Keratinocyte (primary cell): ENCODE measurements at regions not wholly inside any gene's neighbourhood (a gene's known extent, or its start where the extent isn't known, plus 50 kb on each side); places are given as distances from the start of the nearest gene placed in this dataset.

Source experiments
- DNase-seq: peaks from one replicate; pipeline ENCODE4 v3.0.0-alpha.2; 2011; ENCODE audit warnings: low read depth, missing footprints, low spot score
- FAIRE-seq: peaks from 2 replicates; lab custom pipeline; 2011; peaks lifted over from hg19 to GRCh38; lab: Jason Lieb, UNC
- H2AFZ ChIP-seq: 2 replicates; pipeline ENCODE4 v1.6.0; 2012; ENCODE audit warnings: low read length, control low read depth, inconsistent platforms; ENCODE audit not compliant: control insufficient read depth
- H3K27ac ChIP-seq: 2 replicates; pipeline ENCODE4 v1.5.1; 2011; ENCODE audit warnings: low read length; ENCODE audit not compliant: control insufficient read depth, insufficient read depth
- H3K27me3 ChIP-seq: 3 replicates; pipeline ENCODE4 v1.6.0; 2011; ENCODE audit warnings: low read length; ENCODE audit not compliant: control insufficient read depth, insufficient read depth; ENCODE audit errors: extremely low read depth
- H3K36me3 ChIP-seq, 2 experiments: 2 replicates in 1 of 2; 3 replicates in 1 of 2; pipeline ENCODE4 v1.5.1; 2011; ENCODE audit warnings: low read length in 2 of 2, mild to moderate bottlenecking in 1 of 2; ENCODE audit not compliant: control insufficient read depth in 2 of 2, insufficient read depth in 2 of 2; ENCODE audit errors: extremely low read depth in 1 of 2
- H3K4me1 ChIP-seq: 3 replicates; pipeline ENCODE4 v1.5.1; 2011; ENCODE audit warnings: low read length; ENCODE audit not compliant: control insufficient read depth, insufficient read depth; ENCODE audit errors: extremely low read depth
- H3K4me2 ChIP-seq: 3 replicates; pipeline ENCODE4 v1.6.0; 2011; ENCODE audit warnings: low read depth, low read length; ENCODE audit not compliant: control insufficient read depth, insufficient read depth; ENCODE audit errors: extremely low read depth
- H3K4me3 ChIP-seq, 3 experiments: fragments of 200-600 bp in 1 of 3; sonication (generic) in 1 of 3; 2 replicates in 2 of 3; 3 replicates in 1 of 3; pipeline ENCODE4 v1.5.1; 2011 to 2016; ENCODE audit warnings: low read length in 3 of 3, mild to moderate bottlenecking in 3 of 3, control low read depth in 2 of 3, inconsistent platforms in 1 of 3, low read depth in 1 of 3, mixed read lengths in 1 of 3, mixed run types in 1 of 3, moderate library complexity in 1 of 3; ENCODE audit not compliant: control insufficient read depth in 2 of 3, insufficient read depth in 2 of 3; ENCODE audit errors: extremely low read depth in 1 of 3
- H3K79me2 ChIP-seq: 2 replicates; pipeline ENCODE4 v1.6.0; 2012; ENCODE audit warnings: low read length; ENCODE audit not compliant: control insufficient read depth, insufficient read depth
- H3K9ac ChIP-seq: 3 replicates; pipeline ENCODE4 v1.6.0; 2011; ENCODE audit warnings: low read length; ENCODE audit not compliant: control insufficient read depth, insufficient read depth; ENCODE audit errors: extremely low read depth
- H3K9me1 ChIP-seq: 3 replicates; pipeline ENCODE4 v1.6.0; 2011; ENCODE audit warnings: low read length; ENCODE audit not compliant: control insufficient read depth, insufficient read depth; ENCODE audit errors: extremely low read depth
- H3K9me3 ChIP-seq: 2 replicates; pipeline ENCODE4 v1.5.1; 2012; ENCODE audit warnings: low read depth, low read length; ENCODE audit not compliant: control insufficient read depth
- H4K20me1 ChIP-seq: 3 replicates; pipeline ENCODE4 v1.6.0; 2011; ENCODE audit warnings: low read length; ENCODE audit not compliant: control insufficient read depth, insufficient read depth; ENCODE audit errors: extremely low read depth
- CTCF ChIP-seq, 3 experiments: IDR thresholded peaks in 1 of 3; conservative IDR thresholded peaks in 1 of 3; optimal IDR thresholded peaks in 1 of 3; 2 replicates in 2 of 3; 3 replicates in 1 of 3; pipeline versions ENCODE3 to v1.5.1; 2011; ENCODE audit warnings: low read length in 3 of 3, mild to moderate bottlenecking in 3 of 3, moderate library complexity in 2 of 3, control low read depth in 1 of 3, inconsistent platforms in 1 of 3; ENCODE audit not compliant: insufficient read depth in 2 of 3; ENCODE audit errors: extremely low read depth in 1 of 3
- EZH2 ChIP-seq: IDR thresholded peaks from one replicate; pipeline ENCODE4 v1.6.1; 2012; ENCODE audit warnings: inconsistent platforms, mild to moderate bottlenecking, low read length, moderate library complexity
- dilution Hi-C: fragments of 300-500 bp; cut with MboI; formaldehyde crosslinking; loops from one replicate; pipeline ENCODE4 v1.7.0; 2020; ENCODE audit warnings: low sequenced_read_pairs; ENCODE audit not compliant: extremely low pct_ligation_motif_present

- FAIRE-seq, result no peak
- H3K79me2 ChIP-seq, result no peaks in the 10 kb centered on the region
- dilution Hi-C loops, result no loop called here
- H3K36me3 ChIP-seq, result no peaks in the 10 kb centered on the region
- TF ChIP-seq EZH2 (no peak), CTCF (optimal IDR thresholded peaks at IDR 0.05 in 1 of 3, IDR thresholded peaks at IDR 0.05 in 1 of 3, conservative IDR thresholded peaks at IDR 0.05 in 1 of 3; ENCODE audit: extremely low read depth in 1 of 3, insufficient read depth in 2 of 3, low read length in 3 of 3) (no peak)
- H4K20me1 ChIP-seq, result no peaks in the 10 kb centered on the region
- H3K27ac ChIP-seq, result no peak overlapping the region
- DNase-seq, result no peak
- no peak overlapping the region for H3K4me3 ChIP-seq
- no peaks in the 10 kb centered on the region for H3K9me3 ChIP-seq
- no peaks in the 10 kb centered on the region for H3K9me1 ChIP-seq
- H3K4me2 ChIP-seq, result no peak overlapping the region
- H3K4me1 ChIP-seq, result no peaks in the 10 kb centered on the region
- no peak overlapping the region for H3K9ac ChIP-seq
- no peak overlapping the region for H2AFZ ChIP-seq
- no peaks in the 10 kb centered on the region for H3K27me3 ChIP-seq
Observed at GRCh38 chr1:87511449-87511848, 182.8 kb downstream of the LMO4 start.

- Histone ChIP-seq H2AFZ (no peak overlapping the region), H3K79me2 (no peaks in the 10 kb centered on the region), H3K9ac (no peak overlapping the region), H3K4me1 (no peaks in the 10 kb centered on the region), H3K27ac (no peak overlapping the region), H3K4me3 (no peak overlapping the region), H3K27me3 (no peaks in the 10 kb centered on the region), H3K9me1 (no peaks in the 10 kb centered on the region), H4K20me1 (no peaks in the 10 kb centered on the region), H3K36me3 (no peaks in the 10 kb centered on the region), H3K9me3 (no peaks in the 10 kb centered on the region), H3K4me2 (no peak overlapping the region)
- DNase-seq, result no peak
- FAIRE-seq, result no peak
- dilution Hi-C loops, result no loop called here
- TF ChIP-seq EZH2 (no peak), CTCF (optimal IDR thresholded peaks at IDR 0.05 in 1 of 3, IDR thresholded peaks at IDR 0.05 in 1 of 3, conservative IDR thresholded peaks at IDR 0.05 in 1 of 3; ENCODE audit: extremely low read depth in 1 of 3, insufficient read depth in 2 of 3, low read length in 3 of 3) (no peak)
Observed at GRCh38 chr1:87512431-87512830, 183.8 kb downstream of the LMO4 start.
